AG09309 (cell line): ENCODE measurements at regions not wholly inside any gene's neighbourhood (a gene's known extent, or its start where the extent isn't known, plus 50 kb on each side); places are given as distances from the start of the nearest gene placed in this dataset.

Source experiments
- DNase-seq: peaks from one replicate; pipeline ENCODE4 v3.0.0-alpha.2; 2010; ENCODE audit warnings: low read depth
- H3K4me3 ChIP-seq: 2 replicates; pipeline ENCODE4 v1.5.1; 2011; ENCODE audit warnings: mild to moderate bottlenecking, low read depth, low read length, moderate library complexity; ENCODE audit not compliant: control insufficient read depth
- CTCF ChIP-seq: IDR thresholded peaks from 2 replicates; pipeline ENCODE4 v1.5.1; 2011; ENCODE audit warnings: mild to moderate bottlenecking, low read depth, low read length, inconsistent platforms; ENCODE audit not compliant: insufficient read depth, control insufficient read depth; ENCODE audit errors: missing control alignments

GRCh38 chr1:232150770-232151548 is 479.0 kb downstream of the SIPA1L2 start:
- TF ChIP-seq CTCF = no peak
- no peak overlapping the region for H3K4me3 ChIP-seq
- DNase-seq = no peak

- no peak for TF ChIP-seq CTCF
- DNase-seq = peak; percentile 47
- no peak overlapping the region for H3K4me3 ChIP-seq
Observed at GRCh38 chr1:232149287-232150201, 480.4 kb downstream of the SIPA1L2 start.

- no peak for TF ChIP-seq CTCF
- no peak overlapping the region for H3K4me3 ChIP-seq
- DNase-seq = no peak
Observed at GRCh38 chr1:232147215-232147614, 482.7 kb downstream of the SIPA1L2 start.

GRCh38 chr1:232146514-232146913 is 483.4 kb downstream of the SIPA1L2 start:
- no peak overlapping the region for H3K4me3 ChIP-seq
- TF ChIP-seq CTCF = no peak
- no peak for DNase-seq

GRCh38 chr1:232145768-232146167 is 484.2 kb downstream of the SIPA1L2 start:
- no peak for TF ChIP-seq CTCF
- H3K4me3 ChIP-seq = no peak overlapping the region
- no peak for DNase-seq

GRCh38 chr1:232144696-232145230 is 485.2 kb downstream of the SIPA1L2 start:
- no peak for DNase-seq
- no peak overlapping the region for H3K4me3 ChIP-seq
- TF ChIP-seq CTCF = no peak
